Frontal cortex (tissue), 3 donors: ENCODE measurements at regions not wholly inside any gene's neighbourhood (a gene's known extent, or its start where the extent isn't known, plus 50 kb on each side); places are given as distances from the start of the nearest gene placed in this dataset.
"Not testable (repeated sequence)": the region's sequence is repeated elsewhere in the genome, so short reads cannot be mapped to it uniquely, and the experiment has no call there.

Experiments used
- DNase-seq, 2 donors: peaks; one replicate each; pipeline ENCODE4 v3.0.0; 2012; ENCODE audit warnings: low spot score in 2 of 2
- FAIRE-seq: peaks from 2 replicates; lab custom pipeline; 2012; peaks lifted over from hg19 to GRCh38; lab: Jason Lieb, UNC
- donor health status: control.
- donor health status: control.
- donor health status: control.

- not testable (repeated sequence) for FAIRE-seq, DNase-seq
Measured at GRCh38 chr21:23806966-23807548, 1800.2 kb downstream of the MRPL39 start.

- FAIRE-seq (no peak), DNase-seq (no peak)
Measured at GRCh38 chr21:23804866-23805265, 1802.4 kb downstream of the MRPL39 start.

DNA sequence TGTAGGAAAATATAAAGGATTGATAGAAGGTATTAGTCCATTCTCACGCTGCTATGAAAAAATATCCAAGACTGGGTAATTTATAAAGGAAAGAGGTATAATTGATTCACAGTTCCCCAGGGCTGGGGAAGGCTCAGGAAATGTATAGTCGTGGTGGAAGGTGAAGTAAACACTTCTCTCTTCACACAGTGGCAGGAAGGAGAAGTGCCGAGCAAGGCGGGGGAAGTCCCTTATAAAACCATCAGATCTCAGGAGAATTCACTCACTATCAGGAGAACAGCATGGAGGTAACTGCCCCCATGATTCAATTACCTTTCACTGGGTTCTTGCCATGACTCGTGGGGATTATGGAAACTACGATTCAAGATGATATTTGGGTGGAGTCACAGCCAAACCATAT lies 1806.0 kb downstream of the MRPL39 start:
- FAIRE-seq (no peak), DNase-seq (no peak)

DNA sequence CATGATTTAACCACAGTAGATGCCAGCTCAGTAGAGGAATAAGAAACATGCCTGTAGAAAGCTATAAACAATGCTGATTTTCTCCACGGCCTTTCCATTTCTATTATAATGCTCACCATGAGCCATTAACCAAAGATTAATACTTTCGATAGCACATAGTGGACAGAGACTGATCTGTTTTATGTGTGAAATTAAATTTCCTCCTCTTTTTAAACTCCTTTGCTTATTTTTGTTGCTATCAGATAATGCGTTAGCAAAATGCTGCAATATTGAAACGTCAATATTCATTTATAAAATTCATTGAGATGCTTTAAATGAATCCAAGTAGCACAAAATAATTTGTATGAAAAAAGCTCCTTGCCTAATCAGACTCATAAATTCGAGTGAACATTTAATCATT lies 1807.9 kb downstream of the MRPL39 start:
- FAIRE-seq (no peak), DNase-seq (no peak)

DNA sequence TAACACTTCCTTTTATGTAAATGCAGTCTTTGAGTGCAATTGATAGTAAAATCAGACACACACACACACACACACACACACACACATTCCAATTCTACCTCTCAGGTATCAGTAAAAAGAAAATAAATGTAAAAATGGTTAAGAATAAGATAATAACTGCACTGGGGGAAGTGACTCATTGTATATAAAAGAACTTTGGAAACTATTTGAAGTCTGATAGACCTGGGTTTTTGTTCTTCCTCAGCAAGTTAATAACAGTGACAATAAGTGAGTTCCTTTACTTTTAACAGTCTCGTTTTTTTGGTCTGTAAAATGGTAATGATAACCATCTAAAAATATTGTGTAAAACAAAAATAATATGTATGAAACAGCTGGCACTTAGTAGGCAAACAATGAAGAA lies 1815.0 kb downstream of the MRPL39 start:
- DNase-seq (no peak), FAIRE-seq (no peak)

- FAIRE-seq = no peak
Measured at GRCh38 chr21:23789864-23790263, 1817.4 kb downstream of the MRPL39 start.

DNA sequence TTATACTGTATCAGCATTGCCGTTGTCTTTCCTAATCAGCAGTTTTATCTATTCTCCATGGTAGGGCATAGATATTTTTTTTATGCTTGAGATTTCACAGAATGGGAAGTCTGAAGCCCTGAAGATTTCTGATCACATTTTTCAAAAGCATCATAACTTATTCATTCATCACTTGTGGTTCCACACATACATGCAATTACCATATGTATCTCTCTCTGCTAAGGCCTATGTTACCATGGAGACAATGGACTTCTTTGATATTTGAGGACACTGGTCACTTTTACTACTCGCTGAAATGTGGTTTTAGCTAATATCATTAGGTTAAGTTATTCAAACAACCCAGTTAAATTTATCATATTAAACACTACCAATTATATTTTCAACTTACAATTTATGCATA lies 1827.0 kb downstream of the MRPL39 start:
- DNase-seq (no peak), FAIRE-seq (no peak)

More at GRCh38 chr21:23789864-23790263, 1817.4 kb downstream of the MRPL39 start:
- no peak for DNase-seq

- no peak for DNase-seq
- FAIRE-seq = no peak
Measured at GRCh38 chr21:23743821-23744220, 1863.5 kb downstream of the MRPL39 start.

DNA sequence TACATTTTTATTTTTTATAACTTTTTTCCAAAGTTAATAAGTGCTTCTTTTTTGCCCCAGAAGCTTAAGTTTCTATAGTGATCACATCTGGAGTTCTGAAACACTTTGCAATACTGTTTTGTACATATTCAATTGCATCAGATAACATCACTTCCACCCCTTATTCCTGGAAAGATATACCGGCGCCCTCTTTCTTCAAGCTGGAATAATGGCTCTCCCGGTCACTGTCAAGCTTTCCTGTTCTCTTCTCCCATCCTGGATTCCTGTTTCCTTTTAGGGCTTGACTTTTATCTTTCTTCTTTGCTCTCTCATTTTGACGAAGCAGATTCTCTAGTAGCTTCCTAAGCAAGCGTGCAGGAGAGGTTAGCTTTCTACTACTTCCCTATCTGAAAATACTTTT lies 1866.8 kb downstream of the MRPL39 start:
- DNase-seq (no peak), FAIRE-seq (no peak)

GRCh38 chr21:23732776-23733175 lies 1874.5 kb downstream of the MRPL39 start:
- FAIRE-seq = no peak

DNA sequence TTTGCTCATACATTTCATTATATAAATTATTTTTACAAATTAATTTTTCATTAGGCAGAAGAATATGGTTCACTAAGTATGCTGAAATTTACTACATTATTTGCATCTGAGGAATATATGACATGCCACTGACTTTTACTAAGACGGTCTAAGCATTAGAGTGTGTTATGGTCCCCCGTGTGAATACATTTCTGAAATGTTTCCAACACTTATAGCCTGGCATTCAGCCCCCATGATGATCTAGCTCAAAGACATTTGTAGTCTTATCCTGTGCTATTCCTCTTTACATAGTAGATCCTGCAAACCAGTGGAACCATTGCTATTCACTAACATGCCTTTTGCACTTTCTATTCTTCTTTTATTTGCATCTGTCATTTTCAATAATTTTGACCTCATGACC lies 1878.0 kb downstream of the MRPL39 start:
- DNase-seq = no peak

More at GRCh38 chr21:23732776-23733175, 1874.5 kb downstream of the MRPL39 start:
- DNase-seq = no peak

GRCh38 chr21:23725576-23725975 lies 1881.7 kb downstream of the MRPL39 start:
- FAIRE-seq = no peak
- DNase-seq = no peak

More for the DNA sequence above, 1878.0 kb downstream of the MRPL39 start:
- no peak for FAIRE-seq

DNA sequence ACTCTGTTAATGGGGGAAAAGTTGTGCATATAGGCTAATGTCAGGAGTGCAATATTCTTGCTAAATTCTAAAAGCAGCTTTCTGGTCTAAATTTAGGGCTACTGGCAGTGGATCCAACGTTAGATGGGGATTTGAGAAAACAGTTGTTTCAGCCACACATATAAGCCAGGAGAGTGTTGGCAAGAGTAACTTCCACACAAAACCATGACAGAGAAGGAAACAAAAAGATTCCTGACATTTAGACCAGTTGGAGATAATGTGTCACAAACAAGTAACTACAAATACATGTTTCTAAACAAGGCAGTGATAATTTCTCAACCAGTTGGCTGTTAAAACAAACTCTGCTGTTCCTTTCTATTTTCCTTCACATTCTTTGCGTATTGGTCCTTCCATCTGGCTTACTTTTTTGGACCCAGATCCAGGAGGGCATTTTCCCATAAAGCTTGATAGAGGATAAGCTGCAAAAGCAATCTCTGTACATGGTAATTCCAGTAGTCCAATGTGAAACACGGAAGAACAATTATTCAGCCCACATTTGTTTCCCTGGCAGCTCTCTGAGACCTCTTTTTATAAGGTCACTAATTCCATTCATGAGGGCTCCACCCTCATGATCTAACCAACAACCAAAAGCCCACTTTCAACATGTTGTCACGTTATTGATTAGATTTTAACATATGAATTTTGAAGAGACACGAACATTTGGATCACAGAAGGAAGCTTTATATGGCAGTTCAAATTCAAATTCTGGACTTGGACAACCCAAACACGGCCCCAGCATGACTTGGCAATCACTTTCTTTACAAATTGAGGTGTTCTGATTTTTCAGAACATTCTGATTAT lies 1888.6 kb downstream of the MRPL39 start:
- no peak for FAIRE-seq
- DNase-seq = no peak

DNA sequence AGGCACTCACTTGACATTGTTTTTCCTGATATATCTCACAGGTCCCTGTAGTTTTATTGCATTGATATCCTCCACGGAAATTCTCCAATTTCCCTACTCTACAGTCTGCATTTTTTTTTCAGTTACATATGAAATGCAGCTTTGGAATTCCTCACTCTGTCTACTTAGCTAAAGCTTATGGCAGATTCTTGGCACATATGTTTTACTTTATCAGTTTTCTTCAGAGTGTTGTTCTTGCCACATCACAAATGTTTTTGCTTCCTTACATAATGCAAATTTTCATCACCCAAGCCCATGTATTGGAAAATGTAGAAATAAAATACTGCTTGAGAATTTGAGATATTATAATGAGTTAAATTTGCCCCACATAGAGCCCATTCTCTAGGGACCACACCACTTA lies 1895.1 kb downstream of the MRPL39 start:
- no peak for DNase-seq
- FAIRE-seq = no peak

DNA sequence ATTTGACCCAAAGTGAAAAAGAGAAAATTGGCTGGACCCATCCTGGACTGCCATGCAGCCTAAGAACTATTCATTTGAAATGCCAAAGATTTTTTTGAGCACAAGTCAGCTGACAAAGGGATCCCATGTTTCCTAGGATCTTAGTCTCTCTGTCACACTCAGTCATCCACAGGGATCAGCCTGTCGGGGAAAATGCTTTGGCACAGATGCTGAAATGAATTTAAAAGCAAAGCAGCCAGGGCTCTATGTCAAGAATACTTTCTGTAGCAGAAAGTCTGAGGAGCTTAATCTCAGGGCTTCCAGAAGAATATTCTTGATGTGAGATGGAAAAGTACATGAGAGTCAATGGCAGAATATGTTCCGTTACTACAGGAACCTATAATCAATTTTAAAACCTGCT lies 1900.8 kb downstream of the MRPL39 start:
- DNase-seq = no peak
- FAIRE-seq = no peak

GRCh38 chr21:23699402-23699801 lies 1907.9 kb downstream of the MRPL39 start:
- no peak for DNase-seq
- no peak for FAIRE-seq

GRCh38 chr21:23698619-23699018 lies 1908.7 kb downstream of the MRPL39 start:
- no peak for FAIRE-seq
- DNase-seq = no peak

- DNase-seq (no peak), FAIRE-seq (no peak)
Measured at GRCh38 chr21:23695443-23695842, 1911.8 kb downstream of the MRPL39 start.

DNA sequence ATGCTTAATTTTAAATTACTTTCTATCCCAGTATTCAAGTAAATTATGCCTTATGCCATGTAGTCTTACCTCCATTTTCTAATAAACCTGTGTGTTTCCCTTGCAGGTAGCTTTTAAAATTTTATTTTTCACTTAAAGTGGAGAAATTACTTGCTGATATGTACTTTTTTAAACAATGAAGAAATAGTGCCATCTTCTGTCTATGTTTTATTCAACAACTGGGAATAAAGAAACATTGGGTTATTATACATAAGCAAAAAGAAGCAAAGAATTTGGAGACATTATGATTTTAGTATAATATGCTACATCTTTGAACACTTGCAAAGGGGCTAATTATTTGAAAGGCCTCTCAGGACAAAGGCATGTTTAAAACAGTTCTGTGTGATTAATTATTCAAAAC lies 1912.9 kb downstream of the MRPL39 start:
- no peak for FAIRE-seq
- no peak for DNase-seq

DNA sequence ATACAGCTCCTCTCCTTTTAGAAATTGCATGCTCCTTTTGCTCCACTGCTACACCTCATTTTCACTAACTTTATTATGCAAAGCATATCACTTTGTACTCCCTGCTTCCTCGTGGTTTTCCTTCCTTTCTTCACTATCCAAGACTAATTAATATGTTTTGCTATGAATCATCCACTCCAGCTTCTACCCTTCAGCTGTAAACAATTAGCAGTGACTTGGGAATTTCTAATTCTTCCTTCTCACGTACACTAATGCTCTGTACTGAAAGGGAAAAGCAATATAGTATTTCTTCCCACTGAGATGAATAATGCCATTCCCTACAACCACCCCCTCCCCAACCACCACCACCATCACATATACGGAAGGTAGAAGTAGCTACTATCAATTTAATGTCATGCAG lies 1917.0 kb downstream of the MRPL39 start:
- no peak for FAIRE-seq

DNA sequence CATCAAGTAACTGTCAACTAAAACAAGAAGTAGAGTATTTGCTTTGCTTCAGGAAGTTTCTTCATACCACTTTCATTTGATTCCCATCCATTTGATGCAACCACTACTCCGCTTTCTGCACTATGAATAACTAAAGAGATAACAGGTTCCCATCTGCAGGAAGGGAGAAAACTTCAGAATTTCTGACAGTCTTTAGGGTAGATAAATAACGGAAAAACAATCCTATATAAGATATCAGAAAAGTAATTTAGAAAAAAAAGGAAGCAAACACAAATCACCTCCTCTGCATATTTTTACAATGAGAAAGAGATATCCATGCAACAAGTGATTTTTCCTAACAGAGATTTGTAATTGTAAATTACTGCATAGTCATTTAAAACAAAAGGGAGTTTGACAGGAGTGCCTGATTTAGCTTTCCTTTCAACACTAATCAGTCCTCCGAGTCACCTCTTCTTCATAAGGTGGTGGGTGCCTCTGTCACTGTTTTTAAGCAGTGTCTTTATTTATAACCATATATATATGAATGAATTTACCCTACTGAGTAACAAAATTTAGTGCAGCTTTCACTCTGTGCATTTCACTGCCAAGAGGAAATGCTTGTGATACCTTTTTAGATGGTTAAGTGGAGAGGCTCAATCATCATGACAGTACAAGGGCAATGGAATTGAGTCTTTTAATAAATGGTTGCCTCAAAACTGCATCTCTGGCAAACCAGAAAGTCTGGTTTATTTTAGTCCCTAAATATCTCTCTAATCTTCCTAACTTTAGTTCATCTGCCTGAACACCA lies 1920.4 kb downstream of the MRPL39 start:
- FAIRE-seq (no peak), DNase-seq (no peak)

More for the DNA sequence above, 1917.0 kb downstream of the MRPL39 start:
- DNase-seq = no peak
